Astrocyte (in vitro differentiated cells and primary cell): ENCODE measurements at regions not wholly inside any gene's neighbourhood (a gene's known extent, or its start where the extent isn't known, plus 50 kb on each side); places are given as distances from the start of the nearest gene placed in this dataset.

Experiments
- CTCF ChIP-seq: IDR thresholded peaks from 2 replicates; pipeline ENCODE4 v1.5.1; 2011; ENCODE audit warnings: low read depth, mild to moderate bottlenecking, inconsistent platforms, low read length, moderate library complexity; ENCODE audit not compliant: insufficient read depth
- EZH2 ChIP-seq: IDR thresholded peaks from 2 replicates; pipeline ENCODE4 v1.6.1; 2012; ENCODE audit warnings: mild to moderate bottlenecking, low read length, inconsistent platforms; ENCODE audit not compliant: insufficient read depth

DNA sequence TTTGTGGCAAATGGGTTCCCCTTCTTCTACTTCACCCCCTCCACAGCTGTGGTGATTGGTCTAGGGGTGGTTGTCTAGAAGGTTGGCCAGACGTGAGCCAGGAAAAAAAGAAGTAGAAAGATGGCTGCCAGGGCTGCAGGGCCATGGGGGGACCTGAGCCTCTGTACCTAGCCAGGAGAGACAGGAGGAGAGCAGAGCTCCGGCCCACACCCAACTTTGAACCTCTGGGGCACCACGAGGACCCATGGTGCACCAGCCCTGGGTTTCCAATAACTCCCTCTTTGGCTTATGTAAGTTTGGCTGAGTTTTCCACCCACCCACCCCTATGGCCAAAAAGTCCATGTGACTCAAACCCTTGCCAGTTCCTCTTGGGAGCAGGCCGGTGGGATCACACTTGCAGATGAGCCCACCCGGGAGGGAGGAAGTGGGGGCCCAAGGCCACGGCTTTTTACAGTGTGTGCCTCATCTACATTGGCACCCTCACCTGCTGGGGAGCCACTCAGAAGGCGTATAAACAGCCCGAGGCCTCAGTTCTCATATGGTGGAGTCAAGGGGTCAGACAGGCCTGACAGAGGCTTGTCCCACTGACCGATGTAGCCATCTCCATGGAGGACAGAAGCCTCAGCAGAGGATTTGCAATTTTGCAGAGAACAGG is 293.1 kb upstream of the HDAC4 start:
- TF ChIP-seq CTCF: no peak
- no peak for TF ChIP-seq EZH2
